ENCODE measurements at regions not wholly inside any gene's neighbourhood (a gene's known extent, or its start where the extent isn't known, plus 50 kb on each side); places are given as distances from the start of the nearest gene placed in this dataset.

DNA sequence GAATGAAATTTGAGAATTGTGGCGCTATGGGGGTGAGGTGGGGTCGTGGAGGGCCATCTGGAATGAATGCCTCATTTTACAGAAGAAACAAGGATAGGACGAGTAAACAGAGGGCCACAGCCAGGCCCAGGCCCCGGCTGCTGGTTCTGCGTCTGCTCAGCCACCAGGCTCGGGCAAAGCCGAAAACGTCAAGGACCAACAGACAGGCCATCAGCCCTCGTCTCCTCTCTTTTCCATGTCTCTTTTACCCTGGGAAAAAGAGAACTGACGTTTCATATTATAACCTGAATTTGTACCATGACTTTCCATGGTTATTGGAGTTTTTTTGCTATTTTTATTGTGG is 212.4 kb upstream of the ARID1B start:
- no peak for TF ChIP-seq ZFP30 (CRISPR knock-in tag; IDR thresholded peaks at IDR 0.05)
- TF ChIP-seq, protein P1, sequence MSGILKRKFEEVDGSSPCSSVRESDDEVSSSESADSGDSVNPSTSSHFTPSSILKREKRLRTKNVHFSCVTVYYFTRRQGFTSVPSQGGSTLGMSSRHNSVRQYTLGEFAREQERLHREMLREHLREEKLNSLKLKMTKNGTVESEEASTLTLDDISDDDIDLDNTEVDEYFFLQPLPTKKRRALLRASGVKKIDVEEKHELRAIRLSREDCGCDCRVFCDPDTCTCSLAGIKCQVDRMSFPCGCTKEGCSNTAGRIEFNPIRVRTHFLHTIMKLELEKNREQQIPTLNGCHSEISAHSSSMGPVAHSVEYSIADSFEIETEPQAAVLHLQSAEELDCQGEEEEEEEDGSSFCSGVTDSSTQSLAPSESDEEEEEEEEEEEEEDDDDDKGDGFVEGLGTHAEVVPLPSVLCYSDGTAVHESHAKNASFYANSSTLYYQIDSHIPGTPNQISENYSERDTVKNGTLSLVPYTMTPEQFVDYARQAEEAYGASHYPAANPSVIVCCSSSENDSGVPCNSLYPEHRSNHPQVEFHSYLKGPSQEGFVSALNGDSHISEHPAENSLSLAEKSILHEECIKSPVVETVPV (CRISPR knock-in tag; IDR thresholded peaks at IDR 0.05), result no peak
- TF ChIP-seq TCF4 (CRISPR knock-in tag; IDR thresholded peaks at IDR 0.05; ENCODE audit: borderline replicate concordance), result no peak
- TF ChIP-seq, protein P2, sequence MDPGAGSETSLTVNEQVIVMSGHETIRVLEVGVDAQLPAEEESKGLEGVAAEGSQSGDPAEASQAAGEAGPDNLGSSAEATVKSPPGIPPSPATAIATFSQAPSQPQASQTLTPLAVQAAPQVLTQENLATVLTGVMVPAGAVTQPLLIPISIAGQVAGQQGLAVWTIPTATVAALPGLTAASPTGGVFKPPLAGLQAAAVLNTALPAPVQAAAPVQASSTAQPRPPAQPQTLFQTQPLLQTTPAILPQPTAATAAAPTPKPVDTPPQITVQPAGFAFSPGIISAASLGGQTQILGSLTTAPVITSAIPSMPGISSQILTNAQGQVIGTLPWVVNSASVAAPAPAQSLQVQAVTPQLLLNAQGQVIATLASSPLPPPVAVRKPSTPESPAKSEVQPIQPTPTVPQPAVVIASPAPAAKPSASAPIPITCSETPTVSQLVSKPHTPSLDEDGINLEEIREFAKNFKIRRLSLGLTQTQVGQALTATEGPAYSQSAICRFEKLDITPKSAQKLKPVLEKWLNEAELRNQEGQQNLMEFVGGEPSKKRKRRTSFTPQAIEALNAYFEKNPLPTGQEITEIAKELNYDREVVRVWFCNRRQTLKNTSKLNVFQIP (CRISPR knock-in tag; IDR thresholded peaks at IDR 0.05; ENCODE audit: borderline replicate concordance, low read depth), result no peak
